MCF 10A (cell line): ENCODE measurements at regions not wholly inside any gene's neighbourhood (a gene's known extent, or its start where the extent isn't known, plus 50 kb on each side); places are given as distances from the start of the nearest gene placed in this dataset.

Source experiments
- BruUV-seq: library from RNA; stranded (reverse); fragments of 400-500 nt; replicated peaks from 2 replicates; lab custom pipeline; 2021; lab: Mats Ljungman, UMichigan
- CTCF ChIA-PET: fragments of 300-600 bp; sonication (Branson Sonifier 250); formaldehyde crosslinking; extraction: SDS; loops from one replicate; lab custom pipeline; 2021; ENCODE audit warnings: antibody characterized with exemption, inconsistent platforms; lab: Yijun Ruan, JAX
- POLR2A ChIA-PET: fragments of 300-600, 350-650 bp; sonication (Branson Sonifier 250); formaldehyde crosslinking; extraction: SDS; loops from one replicate; lab custom pipeline; 2020; ENCODE audit warnings: antibody characterized with exemption, inconsistent platforms; lab: Yijun Ruan, JAX
- DNase-seq: peaks from one replicate; pipeline ENCODE4 v3.0.0-alpha.2; 2018; ENCODE audit not compliant: unreplicated experiment
- H3K27ac Mint-ChIP-seq: one replicate; pipeline ENCODE4 v1.8.0; 2022; ENCODE audit warnings: mild to moderate bottlenecking, low read depth, mixed read lengths; ENCODE audit not compliant: unreplicated experiment
- H3K27me3 Mint-ChIP-seq: one replicate; pipeline ENCODE4 v1.8.0; 2022; ENCODE audit warnings: mixed read lengths; ENCODE audit not compliant: insufficient read depth, unreplicated experiment
- H3K36me3 Mint-ChIP-seq: one replicate; pipeline ENCODE4 v1.8.0; 2022; ENCODE audit warnings: mild to moderate bottlenecking, moderate library complexity, mixed read lengths; ENCODE audit not compliant: insufficient read depth, unreplicated experiment
- H3K4me1 Mint-ChIP-seq: one replicate; pipeline ENCODE4 v1.8.0; 2022; ENCODE audit warnings: mixed read lengths; ENCODE audit not compliant: insufficient read depth, unreplicated experiment
- H3K4me3 Mint-ChIP-seq: one replicate; pipeline ENCODE4 v1.8.0; 2022; ENCODE audit warnings: mild to moderate bottlenecking, moderate library complexity, mixed read lengths; ENCODE audit not compliant: unreplicated experiment
- H3K9me3 Mint-ChIP-seq: one replicate; pipeline ENCODE4 v1.8.0; 2022; ENCODE audit warnings: mixed read lengths; ENCODE audit not compliant: unreplicated experiment
- intact Hi-C: fragments of 100-400 bp; cut with micrococcal nuclease; formaldehyde crosslinking; loops from 2 replicates; pipeline ENCODE4 v1.14.1; 2022
- TF ChIP-seq, protein P1 (sequence below): fragments of 200-600 bp; IDR thresholded peaks from one replicate; pipeline ENCODE4 v1.8.0; 2022; ENCODE audit warnings: antibody characterized with exemption, mild to moderate bottlenecking; ENCODE audit not compliant: unreplicated experiment

GRCh38 chr22:47588578-47588960 lies 826.1 kb downstream of the TBC1D22A start:
- ChIA-PET POLR2A (no interaction called here), CTCF (interaction anchor here (0.6 kb wide), 1 partner anchor 125 kb away, joined by 3 read pairs; no protein-coding TSS in a partner anchor)
- intact Hi-C loops: loop anchor here (5.0 kb wide), 3 partner anchors 376 to 791 kb away; no protein-coding TSS in a partner anchor
- Mint-ChIP-seq H3K36me3 (peaks cover 5% of the 10 kb centered on the region), H3K27ac (peak overlapping the region; percentile 46), H3K4me1 (peaks cover 7% of the 10 kb centered on the region), H3K4me3 (no peak overlapping the region), H3K9me3 (no peaks in the 10 kb centered on the region), H3K27me3 (no peaks in the 10 kb centered on the region)
- BruUV-seq: no TSS peak
- TF ChIP-seq, protein P1, sequence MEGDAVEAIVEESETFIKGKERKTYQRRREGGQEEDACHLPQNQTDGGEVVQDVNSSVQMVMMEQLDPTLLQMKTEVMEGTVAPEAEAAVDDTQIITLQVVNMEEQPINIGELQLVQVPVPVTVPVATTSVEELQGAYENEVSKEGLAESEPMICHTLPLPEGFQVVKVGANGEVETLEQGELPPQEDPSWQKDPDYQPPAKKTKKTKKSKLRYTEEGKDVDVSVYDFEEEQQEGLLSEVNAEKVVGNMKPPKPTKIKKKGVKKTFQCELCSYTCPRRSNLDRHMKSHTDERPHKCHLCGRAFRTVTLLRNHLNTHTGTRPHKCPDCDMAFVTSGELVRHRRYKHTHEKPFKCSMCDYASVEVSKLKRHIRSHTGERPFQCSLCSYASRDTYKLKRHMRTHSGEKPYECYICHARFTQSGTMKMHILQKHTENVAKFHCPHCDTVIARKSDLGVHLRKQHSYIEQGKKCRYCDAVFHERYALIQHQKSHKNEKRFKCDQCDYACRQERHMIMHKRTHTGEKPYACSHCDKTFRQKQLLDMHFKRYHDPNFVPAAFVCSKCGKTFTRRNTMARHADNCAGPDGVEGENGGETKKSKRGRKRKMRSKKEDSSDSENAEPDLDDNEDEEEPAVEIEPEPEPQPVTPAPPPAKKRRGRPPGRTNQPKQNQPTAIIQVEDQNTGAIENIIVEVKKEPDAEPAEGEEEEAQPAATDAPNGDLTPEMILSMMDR: no peak
- DNase-seq: no peak

DNA sequence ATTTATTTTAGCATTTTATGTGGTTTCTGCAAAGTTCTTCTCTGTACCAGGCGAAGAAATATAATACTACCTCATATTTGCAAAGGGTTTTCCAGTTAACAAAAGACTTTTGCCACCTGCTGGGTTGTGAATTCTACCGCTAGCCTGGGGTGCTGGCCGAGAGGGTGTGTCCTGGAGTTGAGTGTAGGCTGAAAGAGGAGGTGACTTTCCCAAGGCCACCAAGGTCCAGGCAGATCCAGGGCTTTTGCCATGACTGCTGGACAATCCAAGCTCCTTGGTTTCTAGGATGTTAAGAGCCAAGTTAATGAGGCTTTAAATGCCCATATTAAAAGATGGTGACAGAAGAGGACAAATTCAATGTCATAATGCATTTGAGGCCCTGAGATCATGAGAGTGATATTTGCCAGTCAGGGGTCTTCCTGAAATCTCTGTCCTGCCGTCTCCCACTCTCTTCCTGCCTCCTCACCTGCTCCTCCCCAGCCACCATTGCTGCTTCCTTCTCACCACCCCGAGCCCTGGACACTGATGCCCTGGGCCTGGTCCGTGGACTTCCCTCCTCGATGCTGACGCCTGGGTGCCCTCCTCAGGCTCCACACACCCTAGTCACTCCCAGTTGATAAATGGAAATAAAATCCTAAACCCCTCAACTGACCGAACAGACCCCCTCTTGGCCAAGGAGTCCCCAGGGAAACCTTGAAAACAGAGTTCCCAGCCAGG lies 825.6 kb downstream of the TBC1D22A start:
- no TSS peak for BruUV-seq
- Mint-ChIP-seq H3K4me3 (no peak overlapping the region), H3K27me3 (no peaks in the 10 kb centered on the region), H3K27ac (peak overlapping the region; percentile 46), H3K36me3 (peaks cover 5% of the 10 kb centered on the region), H3K9me3 (no peaks in the 10 kb centered on the region), H3K4me1 (peaks cover 7% of the 10 kb centered on the region)
- intact Hi-C loops: loop anchor here (5.0 kb wide), 3 partner anchors 376 to 791 kb away; no protein-coding TSS in a partner anchor
- TF ChIP-seq, protein P1: no peak
- ChIA-PET CTCF (no interaction called here), POLR2A (no interaction called here)
- DNase-seq: no peak

DNA sequence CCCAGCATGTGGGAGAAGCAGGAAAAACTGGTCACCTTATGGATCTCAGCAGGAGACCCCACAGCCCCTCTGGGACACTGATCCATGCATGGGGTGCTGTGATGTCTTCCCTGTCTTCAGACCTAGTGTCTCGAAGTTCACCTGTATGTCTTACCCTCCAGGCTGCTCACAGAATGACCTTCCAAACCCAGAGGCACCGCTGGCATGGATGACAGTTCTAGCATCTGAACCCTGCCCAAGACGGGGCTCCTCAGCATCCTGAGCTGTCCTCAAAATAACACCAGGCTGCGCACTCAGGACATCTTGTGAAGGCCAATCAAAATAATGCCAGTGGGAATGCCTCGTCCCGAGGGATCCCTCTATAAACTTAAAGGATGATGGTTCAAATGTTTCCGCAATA lies 824.9 kb downstream of the TBC1D22A start:
- CTCF ChIA-PET: no interaction called here
- no peak for DNase-seq
- H3K27ac Mint-ChIP-seq: no peak overlapping the region
- peaks cover 5% of the 10 kb centered on the region for H3K36me3 Mint-ChIP-seq
- no TSS peak for BruUV-seq
- peaks cover 7% of the 10 kb centered on the region for H3K4me1 Mint-ChIP-seq
- POLR2A ChIA-PET: no interaction called here
- intact Hi-C loops: loop anchor here (5.0 kb wide), 3 partner anchors 375 to 790 kb away; no protein-coding TSS in a partner anchor
- TF ChIP-seq, protein P1: no peak
- H3K4me3 Mint-ChIP-seq: no peak overlapping the region
- H3K27me3 Mint-ChIP-seq: no peaks in the 10 kb centered on the region
- no peaks in the 10 kb centered on the region for H3K9me3 Mint-ChIP-seq

- Mint-ChIP-seq H3K27me3 (no peaks in the 10 kb centered on the region), H3K9me3 (no peaks in the 10 kb centered on the region), H3K4me1 (peaks cover 7% of the 10 kb centered on the region), H3K27ac (no peak overlapping the region), H3K4me3 (no peak overlapping the region), H3K36me3 (peaks cover 5% of the 10 kb centered on the region)
- TF ChIP-seq, protein P1: no peak
- ChIA-PET POLR2A (no interaction called here), CTCF (no interaction called here)
- intact Hi-C loops: loop anchor here (1.0 to 5.0 kb wide), 4 partner anchors 179 to 790 kb away; no protein-coding TSS in a partner anchor
- BruUV-seq: no TSS peak
- DNase-seq: no peak
Observed at GRCh38 chr22:47586946-47587345, 824.5 kb downstream of the TBC1D22A start.
